GM04504 (cell line): ENCODE measurements at regions not wholly inside any gene's neighbourhood (a gene's known extent, or its start where the extent isn't known, plus 50 kb on each side); places are given as distances from the start of the nearest gene placed in this dataset.
"Not testable (repeated sequence)": the region's sequence is repeated elsewhere in the genome, so short reads cannot be mapped to it uniquely, and the experiment has no call there.

Experiments used
- DNase-seq: peaks from one replicate; pipeline ENCODE4 v3.0.0-alpha.2; 2012; ENCODE audit warnings: low read depth

- DNase-seq, result no peak
Measured at GRCh38 chr5:145574889-145575573, 260.1 kb downstream of the PRELID2 start.

- DNase-seq, result no peak
Measured at GRCh38 chr5:145568581-145568980, 266.6 kb downstream of the PRELID2 start.

GRCh38 chr5:145562931-145563330 lies 272.2 kb downstream of the PRELID2 start:
- no peak for DNase-seq

GRCh38 chr5:145558288-145558687 lies 276.9 kb downstream of the PRELID2 start:
- DNase-seq, result no peak

GRCh38 chr5:145557345-145557744 lies 277.8 kb downstream of the PRELID2 start:
- DNase-seq, result no peak

- no peak for DNase-seq
Measured at GRCh38 chr5:145554399-145554798, 280.7 kb downstream of the PRELID2 start.

GRCh38 chr5:145553177-145553576 lies 282.0 kb downstream of the PRELID2 start:
- no peak for DNase-seq

GRCh38 chr5:145551714-145552113 lies 283.4 kb downstream of the PRELID2 start:
- no peak for DNase-seq

GRCh38 chr5:145548097-145548496 lies 287.0 kb downstream of the PRELID2 start:
- no peak for DNase-seq

GRCh38 chr5:145544401-145544800 lies 290.7 kb downstream of the PRELID2 start:
- no peak for DNase-seq

- DNase-seq, result no peak
Measured at GRCh38 chr5:145543968-145544367, 291.2 kb downstream of the PRELID2 start.

- no peak for DNase-seq
Measured at GRCh38 chr5:145540375-145540774, 294.8 kb downstream of the PRELID2 start.

GRCh38 chr5:145539201-145539600 lies 295.9 kb downstream of the PRELID2 start:
- no peak for DNase-seq

- DNase-seq, result no peak
Measured at GRCh38 chr5:145536133-145536532, 299.0 kb downstream of the PRELID2 start.

- DNase-seq, result peak; percentile 66
Measured at GRCh38 chr5:145531038-145531734, 304.0 kb downstream of the PRELID2 start.

GRCh38 chr5:145521523-145521922 lies 313.6 kb downstream of the PRELID2 start:
- no peak for DNase-seq

GRCh38 chr5:145521066-145521465 lies 314.1 kb downstream of the PRELID2 start:
- no peak for DNase-seq

GRCh38 chr5:145520335-145520734 lies 314.8 kb downstream of the PRELID2 start:
- no peak for DNase-seq

- not testable (repeated sequence) for DNase-seq
Measured at GRCh38 chr5:145517588-145517987, 317.6 kb downstream of the PRELID2 start.

- DNase-seq, result no peak
Measured at GRCh38 chr5:145511351-145511750, 323.8 kb downstream of the PRELID2 start.

GRCh38 chr5:145510769-145511168 lies 324.4 kb downstream of the PRELID2 start:
- DNase-seq, result no peak

- no peak for DNase-seq
Measured at GRCh38 chr5:145510324-145510723, 324.8 kb downstream of the PRELID2 start.

GRCh38 chr5:145509336-145510136 lies 325.6 kb downstream of the PRELID2 start:
- DNase-seq, result no peak
